ENCODE measurements at regions not wholly inside any gene's neighbourhood (a gene's known extent, or its start where the extent isn't known, plus 50 kb on each side); places are given as distances from the start of the nearest gene placed in this dataset.

DNA sequence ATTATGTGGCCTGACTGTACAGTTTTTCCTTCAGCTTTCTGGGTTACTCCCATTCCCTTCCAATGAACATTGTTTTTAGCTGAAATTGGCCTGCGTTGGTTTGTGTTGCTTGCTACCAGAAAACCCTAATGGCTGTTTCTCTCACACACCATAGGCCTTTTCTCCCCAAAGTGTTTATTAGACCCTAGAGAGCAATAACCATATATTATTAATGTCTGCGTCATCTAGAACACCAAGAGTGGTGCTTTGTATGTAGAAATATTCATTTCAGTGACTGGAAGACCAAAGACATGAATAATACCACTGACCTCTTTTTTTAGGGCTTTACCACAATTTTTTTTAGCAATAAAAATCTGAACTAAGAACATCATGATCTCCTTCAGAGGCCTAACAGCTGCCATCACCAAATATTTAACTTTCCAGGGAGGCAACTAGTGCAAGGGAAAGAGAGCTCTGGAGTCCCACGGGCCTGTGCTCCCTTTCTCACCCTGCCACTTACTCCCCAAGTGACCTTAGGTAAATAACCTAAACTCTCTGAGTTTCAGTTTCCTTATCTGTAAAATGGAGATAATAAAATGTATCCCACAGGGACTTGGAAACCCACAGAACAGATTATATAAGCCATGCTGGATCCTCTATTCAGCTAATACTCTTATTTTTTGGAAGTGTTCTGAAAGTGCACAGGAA, 201.9 kb upstream of the ISL1 start:
- TF ChIP-seq ZFX (IDR thresholded peaks at IDR 0.05; ENCODE audit: borderline replicate concordance) (no peak), CTCF (IDR thresholded peaks at IDR 0.05) (no peak)
- no peak overlapping the region for H3K27ac ChIP-seq

DNA sequence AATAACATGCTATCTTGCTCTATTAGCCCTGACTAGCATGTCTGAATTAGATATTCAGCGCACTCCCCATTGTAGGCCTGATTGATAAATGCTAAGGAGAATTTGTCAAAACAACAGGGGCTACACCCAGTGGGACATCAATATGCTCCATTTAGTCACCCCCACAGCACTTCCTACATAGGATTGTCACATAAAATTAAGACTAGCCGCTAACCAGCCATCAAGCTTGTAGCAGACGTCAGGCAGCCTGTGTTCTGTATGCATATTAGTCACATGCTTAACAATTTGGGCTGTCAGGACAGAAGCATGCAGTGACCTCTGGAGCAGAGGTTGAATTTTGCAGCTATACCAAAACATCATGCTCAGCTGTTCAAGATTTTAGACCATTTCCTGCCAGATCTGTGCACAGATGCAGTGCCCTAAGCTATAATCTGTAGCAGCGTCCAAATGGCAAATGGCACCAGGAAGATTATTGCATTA, 197.4 kb upstream of the ISL1 start:
- no peak overlapping the region for H3K27ac ChIP-seq
- TF ChIP-seq CTCF (IDR thresholded peaks at IDR 0.05) (no peak), ZFX (IDR thresholded peaks at IDR 0.05; ENCODE audit: borderline replicate concordance) (no peak)

- H3K27ac ChIP-seq, result no peak overlapping the region
- TF ChIP-seq ZFX (IDR thresholded peaks at IDR 0.05; ENCODE audit: borderline replicate concordance), result no peak
Observed at GRCh38 chr5:51188001-51188591, 195.2 kb upstream of the ISL1 start.

GRCh38 chr5:51194671-51195070, 188.6 kb upstream of the ISL1 start:
- no peak overlapping the region for H3K27ac ChIP-seq
- TF ChIP-seq CTCF (IDR thresholded peaks at IDR 0.05) (no peak), ZFX (IDR thresholded peaks at IDR 0.05; ENCODE audit: borderline replicate concordance) (no peak)

DNA sequence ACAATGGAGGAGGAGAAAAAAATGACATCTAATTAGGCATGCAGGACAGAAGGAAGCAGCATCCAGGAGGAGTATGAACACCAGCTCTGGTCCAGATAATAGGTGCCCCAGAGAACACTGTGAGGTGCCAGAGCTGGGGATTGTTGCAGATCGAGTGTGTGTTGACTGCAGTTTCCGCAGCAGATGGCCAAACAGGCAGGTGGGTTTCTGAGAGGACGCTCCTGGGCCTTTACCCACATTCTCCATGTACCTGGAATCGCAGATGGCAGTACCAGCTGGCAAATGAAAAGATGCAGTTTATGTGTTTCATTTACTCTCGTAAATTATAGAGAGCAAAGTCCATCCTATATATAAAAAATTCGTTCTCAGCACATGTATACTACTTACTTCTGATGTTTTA, 182.2 kb upstream of the ISL1 start:
- TF ChIP-seq CTCF (IDR thresholded peaks at IDR 0.05) (no peak), ZFX (IDR thresholded peaks at IDR 0.05; ENCODE audit: borderline replicate concordance) (no peak)
- no peak overlapping the region for H3K27ac ChIP-seq

GRCh38 chr5:51201708-51202107, 181.5 kb upstream of the ISL1 start:
- no peak for TF ChIP-seq ZFX (IDR thresholded peaks at IDR 0.05; ENCODE audit: borderline replicate concordance)
- TF ChIP-seq CTCF (IDR thresholded peaks at IDR 0.05), result no peak
- H3K27ac ChIP-seq, result no peak overlapping the region

- no peak overlapping the region for H3K27ac ChIP-seq
- TF ChIP-seq ZFX (IDR thresholded peaks at IDR 0.05; ENCODE audit: borderline replicate concordance) (no peak), CTCF (IDR thresholded peaks at IDR 0.05) (no peak)
Observed at GRCh38 chr5:51202161-51202560, 181.1 kb upstream of the ISL1 start.
